ENCODE measurements at regions not wholly inside any gene's neighbourhood (a gene's known extent, or its start where the extent isn't known, plus 50 kb on each side); places are given as distances from the start of the nearest gene placed in this dataset.

GRCh38 chr9:134231330-134231745 lies 67.0 kb upstream of the RNU6ATAC start:
- no peak overlapping the region for H3K4me3 ChIP-seq (ENCODE audit: control insufficient read depth, low read depth, low read length)
- TF ChIP-seq CTCF (conservative IDR thresholded peaks at IDR 0.05; ENCODE audit: control insufficient read depth, insufficient read depth, low read depth, low read length) = no peak
- DNase-seq (ENCODE audit: low read depth) = no peak

DNA sequence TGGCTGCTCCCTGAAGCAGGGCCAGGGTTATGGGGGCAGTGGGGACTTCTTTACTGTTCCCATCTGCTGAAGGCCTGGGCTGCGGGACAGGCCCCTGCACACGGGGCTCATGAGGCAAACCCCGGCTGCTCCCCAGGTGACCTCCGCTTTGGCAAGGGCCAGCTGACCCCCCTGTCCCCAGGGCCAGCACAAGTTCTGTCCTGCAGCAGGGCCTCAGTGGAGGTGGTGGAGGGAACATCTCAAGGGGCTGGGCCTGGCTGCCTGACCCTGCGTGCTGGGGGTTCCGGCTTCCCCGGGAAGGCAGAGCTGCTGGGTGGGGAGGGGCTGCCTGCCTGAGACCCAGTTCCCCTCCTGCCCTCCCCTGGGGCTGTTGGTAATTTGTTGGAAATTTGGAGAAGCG lies 67.4 kb upstream of the RNU6ATAC start:
- no peak overlapping the region for H3K4me3 ChIP-seq (ENCODE audit: control insufficient read depth, low read depth, low read length)
- DNase-seq (ENCODE audit: low read depth) = no peak
- TF ChIP-seq CTCF (conservative IDR thresholded peaks at IDR 0.05; ENCODE audit: control insufficient read depth, insufficient read depth, low read depth, low read length) = no peak

GRCh38 chr9:134233022-134233421 lies 68.7 kb upstream of the RNU6ATAC start:
- no peak for TF ChIP-seq CTCF (conservative IDR thresholded peaks at IDR 0.05; ENCODE audit: control insufficient read depth, insufficient read depth, low read depth, low read length)
- H3K4me3 ChIP-seq (ENCODE audit: control insufficient read depth, low read depth, low read length) = no peak overlapping the region
- DNase-seq (ENCODE audit: low read depth) = no peak

DNA sequence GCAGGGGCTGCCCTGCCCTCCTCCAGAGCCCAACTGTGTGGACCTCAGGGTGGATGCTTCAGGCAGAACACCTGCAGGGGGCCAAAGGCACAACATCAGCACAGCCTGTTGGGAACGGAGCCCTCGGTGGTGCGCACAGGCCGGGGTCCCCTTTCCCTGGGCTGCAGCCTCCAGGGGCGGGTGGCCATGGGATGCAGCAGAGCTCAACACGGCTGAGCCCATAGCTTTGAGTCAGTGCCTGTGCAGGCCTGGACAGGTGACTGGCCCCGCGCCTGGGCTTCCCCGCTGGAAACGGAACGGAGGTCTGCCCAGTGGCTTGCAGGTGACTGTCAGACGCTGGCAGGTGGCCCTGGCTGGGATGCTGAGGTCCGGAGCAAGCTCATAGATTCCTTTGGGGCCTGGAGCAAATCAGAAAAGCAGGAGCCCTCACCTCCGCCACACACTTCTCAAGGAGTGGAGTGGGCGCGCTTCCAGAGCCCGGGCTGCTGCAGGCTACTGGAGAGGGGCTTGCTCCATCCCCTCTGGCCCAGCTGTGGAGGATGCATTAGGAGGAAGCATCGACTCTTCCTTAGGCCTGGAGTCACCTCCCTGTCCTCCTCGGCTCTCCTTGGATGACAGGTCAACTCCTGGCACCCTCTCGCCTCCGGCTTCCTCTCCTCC lies 69.8 kb upstream of the RNU6ATAC start:
- TF ChIP-seq CTCF (conservative IDR thresholded peaks at IDR 0.05; ENCODE audit: control insufficient read depth, insufficient read depth, low read depth, low read length) = no peak
- no peak overlapping the region for H3K4me3 ChIP-seq (ENCODE audit: control insufficient read depth, low read depth, low read length)

DNA sequence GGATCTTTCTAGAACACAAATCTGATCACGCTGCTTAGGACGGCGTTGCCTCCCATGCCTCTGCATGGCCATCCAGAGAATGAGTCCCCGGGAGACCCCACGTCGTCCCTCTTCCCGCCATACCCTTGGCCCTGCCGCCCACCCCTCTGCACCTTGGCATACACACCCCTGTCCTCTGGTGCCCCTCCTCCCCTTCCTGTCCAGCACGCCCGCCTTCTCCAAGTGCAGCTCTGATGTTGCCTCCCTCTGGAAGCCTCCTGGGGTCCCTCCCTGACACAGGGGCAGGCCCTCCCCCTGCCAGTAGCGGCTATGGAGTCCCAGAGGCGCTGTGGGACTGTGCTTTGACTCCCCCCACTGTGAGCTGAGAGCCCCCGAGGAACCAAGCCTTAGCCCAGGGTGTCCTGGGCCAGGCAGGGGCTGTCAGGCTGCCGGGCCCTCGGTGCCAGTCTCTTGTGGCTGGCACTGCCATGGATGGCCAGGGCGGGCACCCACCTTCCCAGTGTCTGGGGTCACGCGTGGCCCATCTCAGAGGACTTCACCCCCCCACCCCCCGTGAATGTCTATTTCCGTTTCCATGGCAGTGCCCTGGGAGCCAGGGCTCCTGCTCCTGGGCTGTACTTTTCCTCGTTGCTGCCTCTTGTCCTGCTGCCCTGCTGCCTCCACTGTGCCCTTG lies 70.5 kb upstream of the RNU6ATAC start:
- no peak for DNase-seq (ENCODE audit: low read depth)
- H3K4me3 ChIP-seq (ENCODE audit: control insufficient read depth, low read depth, low read length) = no peak overlapping the region
- TF ChIP-seq CTCF (conservative IDR thresholded peaks at IDR 0.05; ENCODE audit: control insufficient read depth, insufficient read depth, low read depth, low read length) = no peak

More for the DNA sequence above, 69.8 kb upstream of the RNU6ATAC start:
- DNase-seq (ENCODE audit: low read depth) = no peak

DNA sequence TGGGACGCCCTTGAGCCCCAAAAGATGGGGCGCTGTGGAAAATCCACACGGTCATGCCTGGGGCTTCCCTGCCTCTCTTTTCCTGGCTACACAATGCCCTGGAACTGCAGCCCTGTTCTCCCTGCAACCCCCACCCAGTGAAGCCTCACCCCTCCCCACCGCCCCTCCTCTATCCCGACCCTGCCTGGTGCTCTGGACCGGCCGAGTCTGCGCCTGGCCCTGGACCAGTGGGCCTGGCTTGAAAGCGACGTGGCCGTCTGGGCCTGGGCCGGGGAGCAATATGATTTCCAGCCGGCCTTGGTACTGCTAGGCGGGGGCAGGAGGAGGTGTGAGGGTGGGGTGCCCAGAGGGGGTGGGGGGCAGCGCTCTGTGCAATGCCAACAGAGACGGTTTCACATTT lies 71.0 kb upstream of the RNU6ATAC start:
- TF ChIP-seq CTCF (conservative IDR thresholded peaks at IDR 0.05; ENCODE audit: control insufficient read depth, insufficient read depth, low read depth, low read length) = no peak
- H3K4me3 ChIP-seq (ENCODE audit: control insufficient read depth, low read depth, low read length) = no peak overlapping the region
- no peak for DNase-seq (ENCODE audit: low read depth)

All from fibroblast of mammary gland (primary cell).